GM19324 (cell line): ENCODE measurements at regions not wholly inside any gene's neighbourhood (a gene's known extent, or its start where the extent isn't known, plus 50 kb on each side); places are given as distances from the start of the nearest gene placed in this dataset.
"Not testable (repeated sequence)": the region's sequence is repeated elsewhere in the genome, so short reads cannot be mapped to it uniquely, and the experiment has no call there.

Experiments
- ATAC-seq: cut with Tn5 transposase; IDR thresholded peaks from one replicate; pipeline ENCODE4 v1.9.1; 2021; ENCODE audit warnings: mild to moderate bottlenecking, moderate library complexity; ENCODE audit not compliant: unreplicated experiment, low FRiP score

- no peak for ATAC-seq
Observed at GRCh38 chr13:62207388-62207787, 791.7 kb upstream of the PCDH20 start.

- no peak for ATAC-seq
Observed at GRCh38 chr13:62206165-62206564, 790.5 kb upstream of the PCDH20 start.

- ATAC-seq: no peak
Observed at GRCh38 chr13:62205273-62205672, 789.6 kb upstream of the PCDH20 start.

GRCh38 chr13:62194371-62194770, 778.7 kb upstream of the PCDH20 start:
- ATAC-seq: no peak

GRCh38 chr13:62193919-62194318, 778.3 kb upstream of the PCDH20 start:
- ATAC-seq: no peak

- ATAC-seq: no peak
Observed at GRCh38 chr13:62185631-62186255, 770.1 kb upstream of the PCDH20 start.

GRCh38 chr13:62176051-62176450, 760.4 kb upstream of the PCDH20 start:
- ATAC-seq: no peak

GRCh38 chr13:62173958-62174357, 758.3 kb upstream of the PCDH20 start:
- no peak for ATAC-seq

GRCh38 chr13:62171697-62172096, 756.0 kb upstream of the PCDH20 start:
- ATAC-seq: no peak

GRCh38 chr13:62168891-62169290, 753.2 kb upstream of the PCDH20 start:
- no peak for ATAC-seq

GRCh38 chr13:62167650-62168172, 752.1 kb upstream of the PCDH20 start:
- no peak for ATAC-seq

- ATAC-seq: no peak
Observed at GRCh38 chr13:62162860-62163259, 747.2 kb upstream of the PCDH20 start.

- no peak for ATAC-seq
Observed at GRCh38 chr13:62158520-62158919, 742.9 kb upstream of the PCDH20 start.

- not testable (repeated sequence) for ATAC-seq
Observed at GRCh38 chr13:62151724-62152123, 736.1 kb upstream of the PCDH20 start.

- ATAC-seq: no peak
Observed at GRCh38 chr13:62142048-62142447, 726.4 kb upstream of the PCDH20 start.

- no peak for ATAC-seq
Observed at GRCh38 chr13:62139597-62139996, 723.9 kb upstream of the PCDH20 start.

GRCh38 chr13:62137629-62138405, 722.2 kb upstream of the PCDH20 start:
- no peak for ATAC-seq

GRCh38 chr13:62131604-62132003, 716.0 kb upstream of the PCDH20 start:
- no peak for ATAC-seq

GRCh38 chr13:62130062-62130970, 714.7 kb upstream of the PCDH20 start:
- no peak for ATAC-seq

- no peak for ATAC-seq
Observed at GRCh38 chr13:62129000-62129551, 713.4 kb upstream of the PCDH20 start.

GRCh38 chr13:62126400-62126799, 710.8 kb upstream of the PCDH20 start:
- no peak for ATAC-seq
